Vagina (tissue), 2 donors: ENCODE measurements at regions not wholly inside any gene's neighbourhood (a gene's known extent, or its start where the extent isn't known, plus 50 kb on each side); places are given as distances from the start of the nearest gene placed in this dataset.

Experiments
- DNase-seq, 2 donors: peaks; one replicate each; pipeline ENCODE4 v3.0.0-alpha.2; 2017; ENCODE audit errors: extremely low spot score in 2 of 2
- H3K27ac ChIP-seq: fragments of 200-600 bp; sonication (generic); one replicate; pipeline ENCODE4 v1.5.1; 2019
- H3K27me3 ChIP-seq: fragments of 200-600 bp; sonication (generic); one replicate; pipeline ENCODE4 v1.5.1; 2019
- H3K36me3 ChIP-seq, 2 donors: fragments of 200-600 bp; sonication (generic); one replicate each; pipeline ENCODE4 v1.5.1; 2017 to 2019
- H3K4me1 ChIP-seq: fragments of 200-600 bp; sonication (generic); one replicate; pipeline ENCODE4 v1.5.1; 2019
- H3K4me3 ChIP-seq, 2 donors: fragments of 200-600 bp; sonication (generic); 1 replicate in 1 of 2; 2 replicates in 1 of 2; pipeline ENCODE4 v1.5.1; 2016 to 2019
- H3K9me3 ChIP-seq: fragments of 200-600 bp; sonication (generic); one replicate; pipeline ENCODE4 v1.5.1; 2019
- CTCF ChIP-seq, 3 experiments: fragments of 450-650 bp in 2 of 3; fragments of 200-600 bp in 1 of 3; sonication (generic) in 1 of 3; IDR thresholded peaks; one replicate each; pipeline ENCODE4 v1.5.1; 2017 to 2019; ENCODE audit warnings: antibody characterized with exemption in 3 of 3, mild to moderate bottlenecking in 2 of 3, moderate library complexity in 2 of 3
- POLR2A ChIP-seq, 2 donors: fragments of 450-650 bp; IDR thresholded peaks; one replicate each; pipeline ENCODE4 v1.6.1; 2017; ENCODE audit warnings: antibody characterized with exemption in 2 of 2, mild to moderate bottlenecking in 2 of 2, moderate library complexity in 2 of 2
- POLR2AphosphoS5 ChIP-seq, 2 donors: sonication (generic); formaldehyde crosslinking; IDR thresholded peaks; one replicate each; pipeline ENCODE4 v1.9.0; 2017; ENCODE audit warnings: antibody characterized with exemption in 2 of 2, mild to moderate bottlenecking in 2 of 2, low read depth in 1 of 2; ENCODE audit not compliant: insufficient read depth in 1 of 2
- intact Hi-C: fragments of 100-400 bp; cut with DNase I; formaldehyde crosslinking; loops from one replicate; pipeline ENCODE4 v1.15.1; 2023

- Histone ChIP-seq H3K9me3 (no peaks in the 10 kb centered on the region), H3K4me1 (no peaks in the 10 kb centered on the region), H3K27ac (no peak overlapping the region), H3K4me3 (no peak overlapping the region), H3K36me3 (no peaks in the 10 kb centered on the region), H3K27me3 (no peaks in the 10 kb centered on the region)
- DNase-seq: no peak
- intact Hi-C loops: no loop called here
- TF ChIP-seq CTCF (IDR thresholded peaks at IDR 0.05): no peak
- TF ChIP-seq POLR2A (IDR thresholded peaks at IDR 0.05): no peak
- TF ChIP-seq POLR2AphosphoS5 (IDR thresholded peaks at IDR 0.05; ENCODE audit: insufficient read depth in 1 of 2, low read depth in 1 of 2): no peak
Observed at GRCh38 chr5:62786099-62786498, 207.5 kb downstream of the LRRC70 start.

- H3K9me3 ChIP-seq: no peaks in the 10 kb centered on the region
Observed at GRCh38 chr5:62785588-62785987, 207.0 kb downstream of the LRRC70 start.

GRCh38 chr5:62783374-62784057 lies 204.9 kb downstream of the LRRC70 start:
- TF ChIP-seq POLR2A (IDR thresholded peaks at IDR 0.05) (no peak), POLR2AphosphoS5 (IDR thresholded peaks at IDR 0.05; ENCODE audit: insufficient read depth in 1 of 2, low read depth in 1 of 2) (no peak), CTCF (IDR thresholded peaks at IDR 0.05) (no peak)
- H3K4me3 ChIP-seq: no peak overlapping the region
- H3K9me3 ChIP-seq: no peaks in the 10 kb centered on the region
- no peaks in the 10 kb centered on the region for H3K27me3 ChIP-seq
- H3K4me1 ChIP-seq: no peaks in the 10 kb centered on the region
- H3K36me3 ChIP-seq: no peaks in the 10 kb centered on the region
- intact Hi-C loops: no loop called here
- DNase-seq: no peak
- no peak overlapping the region for H3K27ac ChIP-seq

More at GRCh38 chr5:62785588-62785987, 207.0 kb downstream of the LRRC70 start:
- TF ChIP-seq POLR2AphosphoS5 (IDR thresholded peaks at IDR 0.05; ENCODE audit: insufficient read depth in 1 of 2, low read depth in 1 of 2) (no peak), CTCF (IDR thresholded peaks at IDR 0.05) (no peak), POLR2A (IDR thresholded peaks at IDR 0.05) (no peak)
- Histone ChIP-seq H3K27me3 (no peaks in the 10 kb centered on the region), H3K27ac (no peak overlapping the region), H3K36me3 (no peaks in the 10 kb centered on the region), H3K4me3 (no peak overlapping the region), H3K4me1 (no peaks in the 10 kb centered on the region)
- intact Hi-C loops: no loop called here
- no peak for DNase-seq

DNA sequence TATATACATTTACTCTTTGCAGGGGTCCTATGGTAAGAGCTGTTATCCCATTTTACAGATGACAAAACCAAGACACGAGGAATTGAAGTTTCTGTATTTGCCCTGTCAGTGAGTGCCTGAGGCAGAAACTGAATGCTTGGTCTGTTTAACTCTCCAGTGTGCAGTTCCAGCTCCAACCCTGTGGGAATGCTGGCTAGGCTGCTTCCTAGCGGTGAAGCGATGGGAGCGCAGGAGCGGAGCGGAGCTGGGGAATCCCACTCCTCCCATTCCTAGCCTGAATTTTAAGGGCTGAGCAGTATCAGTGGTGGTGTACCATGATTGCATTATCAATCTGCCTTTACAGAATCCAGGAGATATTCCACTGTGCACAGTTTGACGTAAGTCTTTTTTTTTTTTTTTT lies 202.3 kb downstream of the LRRC70 start:
- no peaks in the 10 kb centered on the region for H3K9me3 ChIP-seq
- H3K27me3 ChIP-seq: no peaks in the 10 kb centered on the region
- no peaks in the 10 kb centered on the region for H3K4me1 ChIP-seq
- intact Hi-C loops: no loop called here
- TF ChIP-seq POLR2A (IDR thresholded peaks at IDR 0.05): no peak
- TF ChIP-seq CTCF (IDR thresholded peaks at IDR 0.05): no peak
- H3K36me3 ChIP-seq: no peaks in the 10 kb centered on the region
- no peak overlapping the region for H3K4me3 ChIP-seq
- no peak for DNase-seq
- H3K27ac ChIP-seq: no peak overlapping the region

DNA sequence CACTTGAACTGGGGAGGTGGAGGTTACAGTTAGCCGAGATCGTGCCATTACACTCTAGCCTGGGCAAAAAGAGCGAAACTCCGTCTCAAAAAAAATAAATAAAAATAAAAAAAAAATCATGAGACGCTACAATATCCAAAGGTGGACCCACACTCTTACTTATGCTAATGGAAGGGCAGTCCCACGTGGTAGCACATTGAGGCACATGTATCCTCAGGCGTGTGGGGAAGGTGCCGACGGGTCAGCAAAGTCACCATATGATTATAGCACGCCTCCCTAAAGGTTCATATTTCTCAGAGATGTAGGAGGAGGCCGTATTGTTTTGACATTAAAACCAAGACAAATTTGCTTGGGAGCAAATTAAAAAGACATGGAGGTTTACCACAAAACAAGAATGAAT lies 201.6 kb downstream of the LRRC70 start:
- intact Hi-C loops: no loop called here
- H3K4me1 ChIP-seq: no peaks in the 10 kb centered on the region
- H3K27ac ChIP-seq: no peak overlapping the region
- no peaks in the 10 kb centered on the region for H3K9me3 ChIP-seq
- H3K4me3 ChIP-seq: no peak overlapping the region
- no peaks in the 10 kb centered on the region for H3K27me3 ChIP-seq
- no peak for DNase-seq
- no peaks in the 10 kb centered on the region for H3K36me3 ChIP-seq
- TF ChIP-seq POLR2A (IDR thresholded peaks at IDR 0.05): no peak
- TF ChIP-seq POLR2AphosphoS5 (IDR thresholded peaks at IDR 0.05; ENCODE audit: insufficient read depth in 1 of 2, low read depth in 1 of 2): no peak
- TF ChIP-seq CTCF (IDR thresholded peaks at IDR 0.05): no peak
